Astrocyte of the cerebellum (primary cell): ENCODE measurements at regions not wholly inside any gene's neighbourhood (a gene's known extent, or its start where the extent isn't known, plus 50 kb on each side); places are given as distances from the start of the nearest gene placed in this dataset.

ENCODE experiments used
- DNase-seq: peaks from one replicate; pipeline ENCODE4 v3.0.0-alpha.2; 2011; ENCODE audit warnings: low read depth
- H3K4me3 ChIP-seq: 2 replicates; pipeline ENCODE4 v1.5.1; 2011; ENCODE audit warnings: mild to moderate bottlenecking, low read depth, low read length, moderate library complexity
- CTCF ChIP-seq: IDR thresholded peaks from 2 replicates; pipeline ENCODE4 v1.5.1; 2012; ENCODE audit warnings: low read length, low read depth, moderate library complexity, mild to moderate bottlenecking; ENCODE audit errors: missing control alignments
- in situ Hi-C: cut with HindIII; loops from 2 replicates; pipeline ENCODE4 v1.10.0; 2017; ENCODE audit warnings: low sequenced_read_pairs

GRCh38 chr15:46146002-46146401 is 511.2 kb downstream of the SQOR start:
- in situ Hi-C loops: no loop called here

GRCh38 chr15:46146915-46147314 is 512.1 kb downstream of the SQOR start:
- in situ Hi-C loops: no loop called here
- DNase-seq: no peak
- no peak overlapping the region for H3K4me3 ChIP-seq
- TF ChIP-seq CTCF: no peak

More at GRCh38 chr15:46146002-46146401, 511.2 kb downstream of the SQOR start:
- no peak overlapping the region for H3K4me3 ChIP-seq
- no peak for TF ChIP-seq CTCF
- no peak for DNase-seq

- DNase-seq: no peak
- no peak for TF ChIP-seq CTCF
- in situ Hi-C loops: no loop called here
- no peak overlapping the region for H3K4me3 ChIP-seq
These were observed 517.0 kb downstream of the SQOR start for GRCh38 chr15:46151786-46152185.

GRCh38 chr15:46166750-46167149 is 531.9 kb downstream of the SQOR start:
- no peak for TF ChIP-seq CTCF
- no peak for DNase-seq
- H3K4me3 ChIP-seq: no peak overlapping the region
- in situ Hi-C loops: no loop called here

GRCh38 chr15:46170326-46170725 is 535.5 kb downstream of the SQOR start:
- no peak for DNase-seq
- TF ChIP-seq CTCF: no peak
- in situ Hi-C loops: no loop called here
- no peak overlapping the region for H3K4me3 ChIP-seq

GRCh38 chr15:46174122-46174521 is 539.3 kb downstream of the SQOR start:
- in situ Hi-C loops: no loop called here
- no peak for TF ChIP-seq CTCF
- no peak for DNase-seq

GRCh38 chr15:46177219-46177618 is 542.4 kb downstream of the SQOR start:
- in situ Hi-C loops: no loop called here
- H3K4me3 ChIP-seq: no peak overlapping the region
- no peak for TF ChIP-seq CTCF
- DNase-seq: no peak

More at GRCh38 chr15:46174122-46174521, 539.3 kb downstream of the SQOR start:
- no peak overlapping the region for H3K4me3 ChIP-seq
